MG63 (cell line): ENCODE measurements at regions not wholly inside any gene's neighbourhood (a gene's known extent, or its start where the extent isn't known, plus 50 kb on each side); places are given as distances from the start of the nearest gene placed in this dataset.
A peak's percentile ranks its signal among the peaks of the same experiment; 100 is the strongest.

Experiments
- DNase-seq: peaks from one replicate; pipeline ENCODE4 v3.0.0-alpha.2; 2020
- H3K27me3 ChIP-seq: fragments of 250-450 bp; sonication (Bioruptor Pico); 2 replicates; pipeline ENCODE4 v1.5.1; 2020; ENCODE audit warnings: mild to moderate bottlenecking, moderate library complexity
- H3K36me3 ChIP-seq: fragments of 250-450 bp; sonication (Bioruptor Pico); 2 replicates; pipeline ENCODE4 v1.5.1; 2020; ENCODE audit warnings: mild to moderate bottlenecking, moderate library complexity
- H3K4me3 ChIP-seq: fragments of 250-450 bp; sonication (Bioruptor Pico); 2 replicates; pipeline ENCODE4 v1.5.1; 2020; ENCODE audit warnings: mild to moderate bottlenecking, moderate library complexity
- H3K9me3 ChIP-seq: fragments of 250-450 bp; sonication (Bioruptor Pico); 2 replicates; pipeline ENCODE4 v1.5.1; 2020; ENCODE audit warnings: mild to moderate bottlenecking, moderate library complexity

GRCh38 chr16:65998443-65998842 lies 368.0 kb upstream of the CDH5 start:
- DNase-seq = no peak
- no peaks in the 10 kb centered on the region for H3K27me3 ChIP-seq
- H3K36me3 ChIP-seq = no peaks in the 10 kb centered on the region
- no peak overlapping the region for H3K4me3 ChIP-seq
- no peaks in the 10 kb centered on the region for H3K9me3 ChIP-seq

GRCh38 chr16:65994291-65994690 lies 372.2 kb upstream of the CDH5 start:
- no peaks in the 10 kb centered on the region for H3K9me3 ChIP-seq
- DNase-seq = no peak
- no peak overlapping the region for H3K4me3 ChIP-seq
- no peaks in the 10 kb centered on the region for H3K27me3 ChIP-seq
- no peaks in the 10 kb centered on the region for H3K36me3 ChIP-seq

- Histone ChIP-seq H3K4me3 (no peak overlapping the region), H3K36me3 (no peaks in the 10 kb centered on the region), H3K27me3 (no peaks in the 10 kb centered on the region), H3K9me3 (no peaks in the 10 kb centered on the region)
- DNase-seq = no peak
These were observed 375.3 kb upstream of the CDH5 start for GRCh38 chr16:65991149-65991701.

- no peak overlapping the region for H3K4me3 ChIP-seq
- H3K9me3 ChIP-seq = no peaks in the 10 kb centered on the region
- no peak for DNase-seq
- H3K36me3 ChIP-seq = no peaks in the 10 kb centered on the region
- no peaks in the 10 kb centered on the region for H3K27me3 ChIP-seq
These were observed 376.5 kb upstream of the CDH5 start for GRCh38 chr16:65989861-65990604.

- DNase-seq = no peak
- no peaks in the 10 kb centered on the region for H3K9me3 ChIP-seq
- no peak overlapping the region for H3K4me3 ChIP-seq
These were observed 378.4 kb upstream of the CDH5 start for GRCh38 chr16:65988024-65988595.

GRCh38 chr16:65984296-65984695 lies 382.2 kb upstream of the CDH5 start:
- Histone ChIP-seq H3K4me3 (no peak overlapping the region), H3K36me3 (no peaks in the 10 kb centered on the region), H3K9me3 (no peaks in the 10 kb centered on the region), H3K27me3 (no peaks in the 10 kb centered on the region)
- DNase-seq = no peak

More at GRCh38 chr16:65988024-65988595, 378.4 kb upstream of the CDH5 start:
- no peaks in the 10 kb centered on the region for H3K27me3 ChIP-seq
- no peaks in the 10 kb centered on the region for H3K36me3 ChIP-seq

- DNase-seq = no peak
- Histone ChIP-seq H3K27me3 (no peaks in the 10 kb centered on the region), H3K4me3 (no peak overlapping the region), H3K36me3 (no peaks in the 10 kb centered on the region), H3K9me3 (no peaks in the 10 kb centered on the region)
These were observed 385.4 kb upstream of the CDH5 start for GRCh38 chr16:65981057-65981456.

- H3K36me3 ChIP-seq = no peaks in the 10 kb centered on the region
- no peaks in the 10 kb centered on the region for H3K9me3 ChIP-seq
- H3K4me3 ChIP-seq = no peak overlapping the region
- peak; percentile 74 for DNase-seq
- no peaks in the 10 kb centered on the region for H3K27me3 ChIP-seq
These were observed 391.3 kb upstream of the CDH5 start for GRCh38 chr16:65975049-65975708.

- DNase-seq = peak; percentile 89
- Histone ChIP-seq H3K27me3 (no peaks in the 10 kb centered on the region), H3K4me3 (no peak overlapping the region), H3K9me3 (no peaks in the 10 kb centered on the region), H3K36me3 (no peaks in the 10 kb centered on the region)
These were observed 399.1 kb upstream of the CDH5 start for GRCh38 chr16:65967376-65967775.

GRCh38 chr16:65965628-65966027 lies 400.9 kb upstream of the CDH5 start:
- Histone ChIP-seq H3K36me3 (no peaks in the 10 kb centered on the region), H3K4me3 (no peak overlapping the region), H3K27me3 (no peaks in the 10 kb centered on the region), H3K9me3 (no peaks in the 10 kb centered on the region)
- no peak for DNase-seq

- H3K27me3 ChIP-seq = no peaks in the 10 kb centered on the region
- no peaks in the 10 kb centered on the region for H3K9me3 ChIP-seq
- H3K4me3 ChIP-seq = no peak overlapping the region
- DNase-seq = no peak
- H3K36me3 ChIP-seq = no peaks in the 10 kb centered on the region
These were observed 401.7 kb upstream of the CDH5 start for GRCh38 chr16:65964752-65965151.

- no peaks in the 10 kb centered on the region for H3K36me3 ChIP-seq
- no peak for DNase-seq
- no peak overlapping the region for H3K4me3 ChIP-seq
- H3K9me3 ChIP-seq = no peaks in the 10 kb centered on the region
- no peaks in the 10 kb centered on the region for H3K27me3 ChIP-seq
These were observed 404.9 kb upstream of the CDH5 start for GRCh38 chr16:65961476-65962143.

GRCh38 chr16:65959983-65960382 lies 406.5 kb upstream of the CDH5 start:
- no peak for DNase-seq
- Histone ChIP-seq H3K4me3 (no peak overlapping the region), H3K27me3 (no peaks in the 10 kb centered on the region), H3K36me3 (no peaks in the 10 kb centered on the region), H3K9me3 (no peaks in the 10 kb centered on the region)

- no peak for DNase-seq
- H3K36me3 ChIP-seq = no peaks in the 10 kb centered on the region
- H3K9me3 ChIP-seq = no peaks in the 10 kb centered on the region
- H3K27me3 ChIP-seq = no peaks in the 10 kb centered on the region
- H3K4me3 ChIP-seq = no peak overlapping the region
These were observed 408.4 kb upstream of the CDH5 start for GRCh38 chr16:65958086-65958485.

GRCh38 chr16:65956100-65956499 lies 410.4 kb upstream of the CDH5 start:
- H3K27me3 ChIP-seq = no peaks in the 10 kb centered on the region
- no peak for DNase-seq
- H3K36me3 ChIP-seq = no peaks in the 10 kb centered on the region
- no peak overlapping the region for H3K4me3 ChIP-seq
- no peaks in the 10 kb centered on the region for H3K9me3 ChIP-seq

- Histone ChIP-seq H3K9me3 (no peaks in the 10 kb centered on the region), H3K4me3 (no peak overlapping the region), H3K36me3 (no peaks in the 10 kb centered on the region), H3K27me3 (no peaks in the 10 kb centered on the region)
- no peak for DNase-seq
These were observed 412.0 kb upstream of the CDH5 start for GRCh38 chr16:65954446-65954845.

GRCh38 chr16:65950211-65950610 lies 416.3 kb upstream of the CDH5 start:
- DNase-seq = peak; percentile 30
- Histone ChIP-seq H3K9me3 (no peaks in the 10 kb centered on the region), H3K4me3 (no peak overlapping the region), H3K36me3 (no peaks in the 10 kb centered on the region), H3K27me3 (no peaks in the 10 kb centered on the region)
